ENCODE measurements at regions not wholly inside any gene's neighbourhood (a gene's known extent, or its start where the extent isn't known, plus 50 kb on each side); places are given as distances from the start of the nearest gene placed in this dataset.

DNA sequence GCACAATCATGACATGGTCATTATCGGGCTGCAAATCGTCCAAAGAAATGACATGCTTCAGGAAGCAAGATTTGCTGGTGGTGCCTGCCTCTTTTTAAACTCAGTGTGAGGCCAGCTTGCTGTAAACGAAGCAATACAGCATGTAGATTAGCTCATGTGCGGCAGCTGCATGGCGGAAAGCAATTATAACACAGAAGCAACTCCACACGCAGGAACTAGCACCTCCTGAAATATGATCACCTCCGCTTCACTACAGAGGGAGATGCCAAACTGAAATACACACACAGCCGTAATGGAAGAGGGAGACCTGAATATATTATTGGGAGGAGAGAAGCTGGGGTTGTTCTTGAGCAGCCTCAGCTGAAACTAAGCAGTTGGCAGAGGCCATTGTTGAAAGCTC, 312.5 kb downstream of the PSAT1 start:
- H3K27ac ChIP-seq (ENCODE audit: insufficient read depth, low read depth, low read length) = no peak overlapping the region
- no peaks in the 10 kb centered on the region for H3K36me3 ChIP-seq (ENCODE audit: control insufficient read depth in 2 of 2, extremely low read depth in 1 of 2, insufficient read depth in 2 of 2, low read length in 2 of 2)
- no peak overlapping the region for H3K4me2 ChIP-seq (ENCODE audit: insufficient read depth, low read length)
- peaks cover 0 to 3% of the 10 kb centered on the region in 2 experiments for H3K27me3 ChIP-seq (ENCODE audit: control insufficient read depth in 2 of 2, insufficient read depth in 2 of 2, low read length in 2 of 2)
- H3K4me1 ChIP-seq (ENCODE audit: control insufficient read depth, extremely low read depth, insufficient read depth, low read length) = peaks cover 10% of the 10 kb centered on the region
- no peak overlapping the region for H3K4me3 ChIP-seq (replicated peaks in 1 of 3; ENCODE audit: insufficient read depth in 1 of 3, low read depth in 1 of 3, low read length in 3 of 3)
- H3K9me3 ChIP-seq (replicated peaks; ENCODE audit: control insufficient read depth, insufficient read depth, low read length) = no peaks in the 10 kb centered on the region
- BruUV-seq (replicated peaks) = no TSS peak
- FAIRE-seq (no peak), DNase-seq (ENCODE audit: low read depth, low spot score) (no peak)
- H3K9ac ChIP-seq (replicated peaks; ENCODE audit: extremely low read depth, insufficient read depth, low read length) = no peak overlapping the region
- no peaks in the 10 kb centered on the region for H3K9me1 ChIP-seq (replicated peaks; ENCODE audit: control insufficient read depth, extremely low read depth, insufficient read depth, low read length)
- ChIA-PET POLR2A (no interaction called here), CTCF (interaction anchor here (1.5 to 1.7 kb wide), 2 partner anchors 9 to 57 kb away, joined by 3 to 7 read pairs; no protein-coding TSS in a partner anchor)
- no peaks in the 10 kb centered on the region for H4K20me1 ChIP-seq (replicated peaks; ENCODE audit: control insufficient read depth, extremely low read depth, insufficient read depth, low read length)
- H3K79me2 ChIP-seq (ENCODE audit: control insufficient read depth, insufficient read depth, low read length) = no peaks in the 10 kb centered on the region
- no peak overlapping the region for H2AFZ ChIP-seq (ENCODE audit: low read depth, low read length)
- dilution Hi-C loops (cut with MboI; ENCODE audit: extremely low pct_ligation_motif_present, low sequenced_read_pairs) = no loop called here
- intact Hi-C loops (cut with micrococcal nuclease) = loop anchor here (10.0 kb wide), 2 partner anchors 55 to 1335 kb away; no protein-coding TSS in a partner anchor
- TF ChIP-seq JUN (IDR thresholded peaks at IDR 0.05; ENCODE audit: borderline replicate concordance, insufficient read depth, insufficient read length, low read depth) (no peak), GATA2 (IDR thresholded peaks at IDR 0.05; ENCODE audit: insufficient read depth, insufficient read length, low read depth, low read length) (no peak), POLR2AphosphoS5 (IDR thresholded peaks at IDR 0.05; ENCODE audit: insufficient read depth, low read depth, low read length) (no peak), EZH2 (IDR thresholded peaks at IDR 0.05; ENCODE audit: borderline replicate concordance, low read depth, low read length, severe bottlenecking) (no peak)

DNA sequence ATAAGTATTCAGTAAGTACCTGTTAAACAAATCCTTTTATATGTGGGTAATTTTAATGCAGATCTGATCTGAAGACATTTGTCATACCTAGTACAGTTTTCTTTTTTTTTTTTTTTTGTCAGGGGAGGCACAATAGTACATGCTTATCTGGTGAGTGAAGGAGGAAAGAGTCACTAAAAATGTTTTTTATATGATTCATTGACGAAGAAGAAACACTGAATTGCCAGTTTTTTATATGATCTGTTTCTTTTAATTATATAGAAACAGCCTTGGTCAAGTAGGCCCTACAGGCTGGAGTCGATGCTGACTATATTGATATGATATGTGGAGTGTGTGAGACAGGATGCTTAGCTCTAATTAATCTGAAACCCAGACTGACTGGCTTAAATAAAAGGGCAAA, 315.2 kb downstream of the PSAT1 start:
- TF ChIP-seq JUN (IDR thresholded peaks at IDR 0.05; ENCODE audit: borderline replicate concordance, insufficient read depth, insufficient read length, low read depth) = no peak
- no peak for TF ChIP-seq EZH2 (IDR thresholded peaks at IDR 0.05; ENCODE audit: borderline replicate concordance, low read depth, low read length, severe bottlenecking)
- TF ChIP-seq POLR2A (IDR thresholded peaks at IDR 0.05; ENCODE audit: low read depth, low read length) = no peak
- no peak for TF ChIP-seq GATA2 (IDR thresholded peaks at IDR 0.05; ENCODE audit: insufficient read depth, insufficient read length, low read depth, low read length)
- TF ChIP-seq, protein P1, sequence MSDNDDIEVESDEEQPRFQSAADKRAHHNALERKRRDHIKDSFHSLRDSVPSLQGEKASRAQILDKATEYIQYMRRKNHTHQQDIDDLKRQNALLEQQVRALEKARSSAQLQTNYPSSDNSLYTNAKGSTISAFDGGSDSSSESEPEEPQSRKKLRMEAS (IDR thresholded peaks at IDR 0.05; ENCODE audit: insufficient read depth, insufficient read length) = no peak
- TF ChIP-seq POLR2AphosphoS5 (IDR thresholded peaks at IDR 0.05; ENCODE audit: insufficient read depth, low read depth, low read length) = no peak
- TF ChIP-seq, protein P2, sequence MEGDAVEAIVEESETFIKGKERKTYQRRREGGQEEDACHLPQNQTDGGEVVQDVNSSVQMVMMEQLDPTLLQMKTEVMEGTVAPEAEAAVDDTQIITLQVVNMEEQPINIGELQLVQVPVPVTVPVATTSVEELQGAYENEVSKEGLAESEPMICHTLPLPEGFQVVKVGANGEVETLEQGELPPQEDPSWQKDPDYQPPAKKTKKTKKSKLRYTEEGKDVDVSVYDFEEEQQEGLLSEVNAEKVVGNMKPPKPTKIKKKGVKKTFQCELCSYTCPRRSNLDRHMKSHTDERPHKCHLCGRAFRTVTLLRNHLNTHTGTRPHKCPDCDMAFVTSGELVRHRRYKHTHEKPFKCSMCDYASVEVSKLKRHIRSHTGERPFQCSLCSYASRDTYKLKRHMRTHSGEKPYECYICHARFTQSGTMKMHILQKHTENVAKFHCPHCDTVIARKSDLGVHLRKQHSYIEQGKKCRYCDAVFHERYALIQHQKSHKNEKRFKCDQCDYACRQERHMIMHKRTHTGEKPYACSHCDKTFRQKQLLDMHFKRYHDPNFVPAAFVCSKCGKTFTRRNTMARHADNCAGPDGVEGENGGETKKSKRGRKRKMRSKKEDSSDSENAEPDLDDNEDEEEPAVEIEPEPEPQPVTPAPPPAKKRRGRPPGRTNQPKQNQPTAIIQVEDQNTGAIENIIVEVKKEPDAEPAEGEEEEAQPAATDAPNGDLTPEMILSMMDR (IDR thresholded peaks at IDR 0.05; ENCODE audit: extremely low read depth in 1 of 2, insufficient read depth in 1 of 2, low read depth in 1 of 2, low read length in 2 of 2) = no peak
- no peak for TF ChIP-seq FOS (IDR thresholded peaks at IDR 0.05; ENCODE audit: borderline replicate concordance, insufficient read depth, low read length)
- TF ChIP-seq MYC (IDR thresholded peaks at IDR 0.05; ENCODE audit: low read depth, low read length) = no peak
- CTCF ChIA-PET = no interaction called here
- no peak overlapping the region for H2AFZ ChIP-seq (ENCODE audit: low read depth, low read length)
- H3K4me1 ChIP-seq (ENCODE audit: control insufficient read depth, extremely low read depth, insufficient read depth, low read length) = no peaks in the 10 kb centered on the region
- POLR2A ChIA-PET = no interaction called here
- H4K20me1 ChIP-seq (replicated peaks; ENCODE audit: control insufficient read depth, extremely low read depth, insufficient read depth, low read length) = no peaks in the 10 kb centered on the region
- no peak overlapping the region for H3K4me3 ChIP-seq (replicated peaks in 1 of 3; ENCODE audit: insufficient read depth in 1 of 3, low read depth in 1 of 3, low read length in 3 of 3)
- H3K36me3 ChIP-seq (ENCODE audit: control insufficient read depth in 2 of 2, extremely low read depth in 1 of 2, insufficient read depth in 2 of 2, low read length in 2 of 2) = no peaks in the 10 kb centered on the region
- DNase-seq (ENCODE audit: low read depth, low spot score) = no peak
- H3K9ac ChIP-seq (replicated peaks; ENCODE audit: extremely low read depth, insufficient read depth, low read length) = no peak overlapping the region
- no peak for FAIRE-seq
- H3K4me2 ChIP-seq (ENCODE audit: insufficient read depth, low read length) = no peak overlapping the region
- dilution Hi-C loops (cut with MboI; ENCODE audit: extremely low pct_ligation_motif_present, low sequenced_read_pairs) = no loop called here
- H3K79me2 ChIP-seq (ENCODE audit: control insufficient read depth, insufficient read depth, low read length) = no peaks in the 10 kb centered on the region
- H3K27me3 ChIP-seq (ENCODE audit: control insufficient read depth in 2 of 2, insufficient read depth in 2 of 2, low read length in 2 of 2) = peaks cover 0 to 3% of the 10 kb centered on the region in 2 experiments
- BruUV-seq (replicated peaks) = no TSS peak
- intact Hi-C loops (cut with micrococcal nuclease) = no loop called here
- H3K9me1 ChIP-seq (replicated peaks; ENCODE audit: control insufficient read depth, extremely low read depth, insufficient read depth, low read length) = no peaks in the 10 kb centered on the region
- H3K9me3 ChIP-seq (replicated peaks; ENCODE audit: control insufficient read depth, insufficient read depth, low read length) = no peaks in the 10 kb centered on the region
- H3K27ac ChIP-seq (ENCODE audit: insufficient read depth, low read depth, low read length) = no peak overlapping the region
